GM12874 (cell line): ENCODE measurements at regions not wholly inside any gene's neighbourhood (a gene's known extent, or its start where the extent isn't known, plus 50 kb on each side); places are given as distances from the start of the nearest gene placed in this dataset.

Source experiments
- CTCF ChIP-seq: IDR thresholded peaks from 2 replicates; pipeline ENCODE4 v1.5.1; 2011; ENCODE audit warnings: low read depth, mild to moderate bottlenecking, control low read depth, low read length, moderate library complexity; ENCODE audit not compliant: insufficient read depth

GRCh38 chr5:133905424-133905823 lies 63.0 kb downstream of the C5orf15 start:
- no peak for TF ChIP-seq CTCF

GRCh38 chr5:133904641-133905040 lies 63.8 kb downstream of the C5orf15 start:
- TF ChIP-seq CTCF = no peak

GRCh38 chr5:133902511-133903118 lies 65.8 kb downstream of the C5orf15 start:
- no peak for TF ChIP-seq CTCF

GRCh38 chr5:133900534-133901270 lies 67.7 kb downstream of the C5orf15 start:
- TF ChIP-seq CTCF = no peak

- TF ChIP-seq CTCF = no peak
Measured at GRCh38 chr5:133899506-133899905, 68.9 kb downstream of the C5orf15 start.

GRCh38 chr5:133898440-133898839 lies 70.0 kb downstream of the C5orf15 start:
- no peak for TF ChIP-seq CTCF

GRCh38 chr5:133897431-133897830 lies 71.0 kb downstream of the C5orf15 start:
- TF ChIP-seq CTCF = no peak
